SH-SY5Y (cell line): ENCODE measurements at regions not wholly inside any gene's neighbourhood (a gene's known extent, or its start where the extent isn't known, plus 50 kb on each side); places are given as distances from the start of the nearest gene placed in this dataset.

Experiments
- GATA2 ChIP-seq: IDR thresholded peaks from 2 replicates; pipeline ENCODE4 v1.6.1; 2011; ENCODE audit warnings: mild to moderate bottlenecking, low read depth, low read length
- GATA3 ChIP-seq: IDR thresholded peaks from 2 replicates; pipeline ENCODE4 v1.6.1; 2011; ENCODE audit warnings: low read depth, mild to moderate bottlenecking, low read length, moderate library complexity

DNA sequence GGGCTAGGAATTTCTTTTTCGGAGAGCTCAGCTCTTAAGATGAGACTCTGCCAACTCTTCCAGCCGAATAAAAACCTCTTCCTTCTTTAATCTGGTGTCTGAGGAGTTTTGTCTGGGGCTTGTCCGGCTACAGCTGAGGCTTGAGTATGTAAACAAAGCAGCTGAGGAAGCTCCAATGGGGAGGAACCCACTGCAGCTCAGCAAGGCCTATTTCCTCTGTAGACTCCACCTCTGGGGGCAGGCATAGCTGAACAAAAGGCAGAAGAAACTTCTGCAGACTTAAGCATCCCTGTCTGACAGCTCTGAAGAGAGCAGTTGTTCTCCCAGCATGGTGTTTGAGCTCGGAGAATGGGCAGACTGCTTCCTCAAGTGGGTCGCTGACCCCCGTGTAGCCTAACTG lies 838.7 kb downstream of the CCDC85A start:
- TF ChIP-seq GATA2 (no peak), GATA3 (no peak)
